ENCODE measurements at regions not wholly inside any gene's neighbourhood (a gene's known extent, or its start where the extent isn't known, plus 50 kb on each side); places are given as distances from the start of the nearest gene placed in this dataset.

DNA sequence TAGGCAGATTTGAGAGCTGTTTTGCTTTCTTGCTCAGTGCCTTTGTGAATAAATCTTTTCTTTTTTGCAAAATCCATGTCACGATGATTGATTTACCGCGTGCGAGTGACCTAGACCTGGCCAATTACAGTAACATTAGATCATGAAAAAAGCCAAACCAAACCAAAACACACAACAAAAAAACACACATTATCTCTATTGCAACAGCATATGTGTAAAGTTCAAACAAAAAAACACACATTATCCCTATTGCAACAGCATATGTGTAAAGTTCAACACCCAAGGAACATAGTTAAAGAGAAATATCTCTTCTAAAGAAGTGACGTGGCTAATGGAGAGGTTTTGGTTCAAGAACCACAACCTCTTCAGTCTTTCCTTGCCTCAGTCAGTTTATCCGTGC is 342.6 kb upstream of the NRG3 start:
- TF ChIP-seq SMC3 (IDR thresholded peaks at IDR 0.05; ENCODE audit: low read depth, low read length) (no peak), BHLHE40 (IDR thresholded peaks at IDR 0.05; ENCODE audit: low read depth, low read length) (no peak), RFX5 (IDR thresholded peaks at IDR 0.05; ENCODE audit: low read depth, low read length) (no peak), USF2 (IDR thresholded peaks at IDR 0.05; ENCODE audit: low read depth, low read length) (no peak), MXI1 (IDR thresholded peaks at IDR 0.05; ENCODE audit: borderline replicate concordance, low read depth, low read length) (no peak), POLR2A (IDR thresholded peaks at IDR 0.05; ENCODE audit: low read depth, low read length) (no peak), RCOR1 (IDR thresholded peaks at IDR 0.05; ENCODE audit: insufficient replicate concordance, low read length) (no peak), MAFK (IDR thresholded peaks at IDR 0.05; ENCODE audit: low read depth, low read length) (no peak)
- TF ChIP-seq, protein P1, sequence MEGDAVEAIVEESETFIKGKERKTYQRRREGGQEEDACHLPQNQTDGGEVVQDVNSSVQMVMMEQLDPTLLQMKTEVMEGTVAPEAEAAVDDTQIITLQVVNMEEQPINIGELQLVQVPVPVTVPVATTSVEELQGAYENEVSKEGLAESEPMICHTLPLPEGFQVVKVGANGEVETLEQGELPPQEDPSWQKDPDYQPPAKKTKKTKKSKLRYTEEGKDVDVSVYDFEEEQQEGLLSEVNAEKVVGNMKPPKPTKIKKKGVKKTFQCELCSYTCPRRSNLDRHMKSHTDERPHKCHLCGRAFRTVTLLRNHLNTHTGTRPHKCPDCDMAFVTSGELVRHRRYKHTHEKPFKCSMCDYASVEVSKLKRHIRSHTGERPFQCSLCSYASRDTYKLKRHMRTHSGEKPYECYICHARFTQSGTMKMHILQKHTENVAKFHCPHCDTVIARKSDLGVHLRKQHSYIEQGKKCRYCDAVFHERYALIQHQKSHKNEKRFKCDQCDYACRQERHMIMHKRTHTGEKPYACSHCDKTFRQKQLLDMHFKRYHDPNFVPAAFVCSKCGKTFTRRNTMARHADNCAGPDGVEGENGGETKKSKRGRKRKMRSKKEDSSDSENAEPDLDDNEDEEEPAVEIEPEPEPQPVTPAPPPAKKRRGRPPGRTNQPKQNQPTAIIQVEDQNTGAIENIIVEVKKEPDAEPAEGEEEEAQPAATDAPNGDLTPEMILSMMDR (conservative IDR thresholded peaks at IDR 0.05; ENCODE audit: low read depth, low read length) = no peak

Data from IMR-90 (cell line).